HT-29 (cell line): ENCODE measurements at regions not wholly inside any gene's neighbourhood (a gene's known extent, or its start where the extent isn't known, plus 50 kb on each side); places are given as distances from the start of the nearest gene placed in this dataset.
"Not testable (repeated sequence)": the region's sequence is repeated elsewhere in the genome, so short reads cannot be mapped to it uniquely, and the experiment has no call there.

ENCODE experiments used
- DNase-seq: peaks from one replicate; pipeline ENCODE4 v3.0.0-alpha.2; 2015; ENCODE audit warnings: low spot score

DNA sequence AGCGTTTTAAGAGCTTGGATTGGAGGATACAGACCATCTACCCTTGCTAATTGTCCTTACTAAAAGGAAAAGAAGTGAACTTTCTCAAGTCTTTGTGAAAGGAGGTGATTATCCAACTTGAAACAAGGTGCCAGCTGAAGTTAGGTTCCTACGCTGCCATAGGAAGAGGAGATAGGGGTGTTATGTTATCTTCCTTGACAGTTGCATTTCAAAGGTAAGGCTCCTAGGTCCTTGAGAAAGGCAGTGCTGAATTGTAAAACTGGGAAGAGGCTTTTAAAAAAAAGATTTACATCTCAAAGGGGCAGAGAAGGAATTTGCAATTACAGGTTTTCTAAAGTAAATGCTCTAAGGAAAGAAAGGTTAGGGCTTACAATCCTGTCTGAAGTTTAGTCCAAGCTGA lies 810.2 kb upstream of the LRATD1 start:
- no peak for DNase-seq

GRCh38 chr2:13826314-13826853 lies 806.1 kb upstream of the LRATD1 start:
- DNase-seq = no peak

GRCh38 chr2:13858626-13859025 lies 773.9 kb upstream of the LRATD1 start:
- DNase-seq = no peak

- DNase-seq = not testable (repeated sequence)
These were observed 764.2 kb upstream of the LRATD1 start for GRCh38 chr2:13868275-13868674.

- DNase-seq = no peak
These were observed 756.0 kb upstream of the LRATD1 start for GRCh38 chr2:13876491-13877037.

- DNase-seq = no peak
These were observed 754.9 kb upstream of the LRATD1 start for GRCh38 chr2:13877571-13877970.

DNA sequence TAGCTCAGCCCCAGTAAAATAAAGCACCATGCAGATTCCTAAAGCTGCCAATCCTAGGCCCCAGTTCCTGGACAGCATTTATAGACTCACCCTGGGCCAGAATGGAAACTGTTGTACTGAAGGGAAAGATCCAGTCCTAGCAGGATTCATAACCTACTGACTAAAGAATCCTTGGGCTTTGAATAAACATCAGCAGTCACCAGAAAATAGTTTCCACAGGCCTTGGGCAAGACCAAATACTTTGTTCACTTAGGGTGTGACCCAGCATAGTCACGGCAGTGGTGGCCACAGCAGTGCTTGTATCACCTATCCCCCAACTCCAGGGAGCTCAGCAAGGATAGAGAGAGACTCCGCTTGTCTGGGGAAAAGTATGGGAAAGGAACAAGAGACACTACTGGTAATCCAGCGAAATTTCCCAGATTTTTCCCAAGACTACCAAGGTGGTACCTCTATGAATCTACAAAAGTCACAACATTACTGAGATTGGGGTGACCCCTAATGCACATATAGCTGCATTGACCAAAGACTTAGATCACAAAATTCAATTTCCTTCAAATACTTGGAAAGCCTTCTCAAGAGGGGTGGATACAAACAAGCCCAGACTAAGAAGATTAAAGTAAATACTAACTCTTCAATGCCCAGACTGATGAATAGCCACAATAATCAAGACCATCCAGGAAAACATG lies 748.1 kb upstream of the LRATD1 start:
- DNase-seq = no peak

- DNase-seq = no peak
These were observed 731.0 kb upstream of the LRATD1 start for GRCh38 chr2:13901526-13901925.

GRCh38 chr2:13905831-13906230 lies 726.7 kb upstream of the LRATD1 start:
- DNase-seq = no peak

- DNase-seq = no peak
These were observed 716.5 kb upstream of the LRATD1 start for GRCh38 chr2:13916066-13916465.

GRCh38 chr2:13917958-13918357 lies 714.6 kb upstream of the LRATD1 start:
- no peak for DNase-seq

DNA sequence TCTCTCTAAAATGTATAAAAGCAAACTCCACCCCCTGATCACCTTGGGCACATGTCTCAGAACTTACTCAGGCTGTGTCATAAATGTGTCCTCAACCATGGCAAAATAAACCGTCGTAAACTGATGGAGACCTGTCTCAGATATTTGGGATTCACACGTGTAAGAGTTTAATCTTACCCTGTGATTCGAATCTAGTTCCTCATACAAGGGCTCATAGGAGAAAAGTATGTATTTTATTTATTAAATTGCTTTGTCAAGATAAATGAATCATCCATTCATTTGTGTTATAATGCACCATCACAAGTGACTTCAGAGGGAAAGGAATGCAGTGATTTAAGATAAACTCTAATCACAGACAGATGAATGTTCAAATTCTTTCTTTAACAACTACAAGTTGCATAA lies 712.5 kb upstream of the LRATD1 start:
- no peak for DNase-seq

DNA sequence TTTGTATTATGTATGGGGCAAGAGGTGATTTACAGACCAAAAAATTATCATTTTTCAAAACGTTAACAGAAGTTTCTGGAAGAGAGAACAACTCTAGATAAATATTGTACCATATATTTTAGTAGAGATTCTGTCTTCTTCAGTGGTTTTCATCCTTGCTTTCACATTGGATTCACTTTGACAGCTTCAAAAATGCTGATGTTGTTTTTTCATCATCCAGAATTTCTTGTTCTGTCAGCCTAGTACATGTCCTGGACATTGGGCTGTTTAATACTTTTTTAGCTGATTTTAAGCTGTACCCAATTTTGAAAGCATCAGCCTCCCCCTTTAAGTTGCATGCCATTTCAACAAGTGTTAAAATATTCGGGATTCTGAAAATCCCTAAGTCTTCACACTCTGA lies 711.3 kb upstream of the LRATD1 start:
- no peak for DNase-seq

DNA sequence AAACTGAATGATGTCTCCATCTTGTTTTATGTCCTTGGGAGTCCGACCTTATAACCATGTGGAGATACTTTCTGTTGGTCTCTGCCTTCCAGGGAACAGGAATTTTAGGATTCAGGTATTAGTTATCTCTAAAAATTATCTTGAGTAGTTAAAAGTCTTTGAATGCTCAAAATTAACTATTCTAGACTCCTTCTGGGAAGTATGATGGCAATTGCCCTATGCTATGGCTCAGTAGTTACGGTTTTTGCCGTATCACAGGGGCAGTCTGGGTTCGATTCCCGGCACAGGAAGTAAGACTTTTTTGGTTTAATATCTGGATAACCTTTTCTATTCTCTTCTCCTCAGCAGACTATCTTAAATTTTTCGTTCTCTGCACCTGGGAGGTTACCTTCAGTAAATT lies 708.7 kb upstream of the LRATD1 start:
- DNase-seq = no peak

DNA sequence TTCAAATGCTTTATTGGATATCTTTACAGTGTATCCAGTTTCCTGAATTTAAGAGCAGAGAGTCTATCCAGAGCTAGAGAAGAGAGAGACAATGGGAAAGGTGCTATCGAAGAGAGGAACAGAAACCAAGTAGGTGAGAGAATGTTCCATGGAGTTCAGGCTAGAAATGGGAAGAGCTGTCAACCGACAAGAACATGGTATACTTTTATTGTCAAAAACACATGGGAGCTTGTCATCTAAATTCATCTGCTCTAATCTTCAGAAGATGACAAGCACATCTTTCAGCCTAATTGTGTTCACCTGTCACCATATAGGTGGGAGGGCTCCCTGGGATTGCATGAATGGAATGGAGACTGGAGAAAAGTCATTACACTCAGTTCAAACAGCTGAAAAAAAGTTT lies 690.4 kb upstream of the LRATD1 start:
- DNase-seq = no peak

DNA sequence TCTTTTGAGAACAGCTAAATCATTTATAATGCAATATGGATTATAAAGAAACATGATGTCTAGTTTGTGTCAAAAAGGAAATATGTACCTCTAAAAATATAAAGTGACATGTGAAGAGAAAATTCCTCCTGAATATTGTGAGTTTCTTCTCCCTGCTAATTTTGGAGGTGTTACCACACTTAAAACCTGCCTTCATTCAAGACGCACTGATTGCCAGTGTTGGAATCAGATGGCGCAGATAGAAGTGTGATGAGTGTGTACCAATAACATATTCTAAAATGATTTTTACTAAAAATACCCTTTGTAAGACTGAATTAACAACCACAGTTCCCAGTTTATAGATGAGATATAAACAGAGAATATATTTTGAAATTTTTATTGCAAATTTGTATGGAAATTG lies 681.8 kb upstream of the LRATD1 start:
- DNase-seq = no peak

DNA sequence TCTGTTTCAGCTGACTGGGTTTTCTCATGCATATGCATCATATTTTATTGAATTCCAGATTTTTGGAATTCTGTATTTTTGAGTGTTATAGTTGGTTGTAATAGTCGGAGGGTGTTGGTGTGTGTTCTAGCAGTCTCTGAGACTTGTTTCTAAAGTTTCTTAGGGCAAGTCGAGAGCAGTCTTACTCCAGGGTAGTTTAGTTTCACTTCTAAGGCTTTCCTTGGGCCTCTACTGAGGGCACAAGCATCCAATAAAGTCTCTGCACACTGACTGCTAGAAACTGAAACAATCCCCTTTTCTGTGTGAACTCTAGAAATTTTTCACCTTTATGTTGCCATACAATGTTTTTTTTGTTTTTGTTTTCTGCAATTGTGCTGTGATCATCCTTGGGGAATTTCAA lies 663.7 kb upstream of the LRATD1 start:
- no peak for DNase-seq

DNA sequence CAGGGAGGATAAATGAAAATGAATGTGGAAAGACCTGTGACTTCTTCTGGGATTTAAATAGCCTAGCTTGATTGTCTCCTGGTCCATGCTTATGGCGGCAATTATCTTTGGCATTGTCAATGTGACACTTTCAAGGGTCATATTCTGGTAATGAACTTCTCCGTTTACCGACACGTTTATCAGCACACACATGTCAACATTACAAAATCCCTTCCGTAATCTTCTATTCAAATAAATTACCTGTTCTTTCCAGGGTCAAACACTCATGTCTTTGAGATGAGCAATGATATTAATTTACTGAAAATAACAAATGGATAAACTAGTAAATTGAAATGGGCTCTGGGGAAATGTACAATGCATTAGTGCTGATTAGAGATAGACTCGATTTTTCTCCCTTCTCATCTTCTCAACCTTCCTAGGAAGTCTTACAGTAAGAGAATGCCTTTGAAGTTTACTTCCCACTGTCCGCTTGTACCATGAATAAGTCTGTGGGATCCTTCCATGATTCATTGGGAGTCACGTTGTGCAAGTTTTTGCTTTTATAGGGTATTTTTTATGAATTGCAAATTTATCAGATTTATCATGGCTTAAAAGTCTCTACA lies 646.3 kb upstream of the LRATD1 start:
- no peak for DNase-seq

DNA sequence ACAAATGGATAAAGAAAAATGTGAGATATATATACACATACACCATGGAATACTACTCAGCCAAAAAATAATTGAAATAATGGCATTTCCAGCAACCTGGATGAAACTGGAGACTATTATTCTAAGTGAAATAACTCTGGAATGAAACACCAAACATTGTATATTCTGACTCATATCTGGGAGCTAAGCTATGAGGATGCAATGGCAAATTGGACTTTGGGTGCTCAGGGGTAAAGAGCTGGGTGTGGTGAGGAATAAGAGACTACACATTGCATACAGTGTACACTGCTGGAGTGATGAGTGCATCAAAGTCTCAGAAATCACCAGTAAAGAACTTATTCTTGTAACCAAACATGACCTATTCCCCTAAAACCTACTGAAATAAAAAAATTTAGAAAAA lies 636.0 kb upstream of the LRATD1 start:
- DNase-seq = no peak

GRCh38 chr2:14011190-14011589 lies 621.3 kb upstream of the LRATD1 start:
- DNase-seq = no peak

GRCh38 chr2:14015113-14015630 lies 617.3 kb upstream of the LRATD1 start:
- no peak for DNase-seq

DNA sequence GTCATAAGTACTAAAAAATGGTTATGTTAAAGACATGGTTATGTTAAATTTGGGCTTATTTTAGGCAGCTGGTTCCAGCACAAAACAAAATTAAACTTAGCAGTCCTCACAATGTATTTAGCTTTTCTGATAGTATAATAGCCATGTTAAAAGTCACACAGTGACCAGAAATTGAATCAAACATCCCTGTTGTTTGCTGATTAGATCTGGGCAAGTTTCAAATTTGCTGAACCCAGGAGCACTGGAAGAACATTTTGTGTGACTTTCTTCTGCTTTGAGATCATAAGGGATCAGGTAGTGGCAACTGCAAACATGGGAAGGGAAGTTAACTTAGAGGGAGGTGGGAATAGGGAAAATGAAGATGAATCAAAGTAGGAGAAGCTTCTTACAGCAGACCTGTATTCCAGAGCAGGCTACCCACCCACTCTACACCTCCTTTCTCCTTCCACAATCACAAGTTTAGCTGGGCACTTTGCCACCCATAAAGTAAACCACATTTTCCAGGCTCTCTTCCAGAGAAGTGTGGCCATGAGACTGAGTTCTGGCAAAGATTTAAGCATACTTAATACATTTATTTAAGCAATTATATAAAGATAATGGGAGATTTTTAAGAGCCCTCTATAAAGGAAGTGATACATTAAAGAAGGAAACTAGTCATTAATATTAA lies 616.1 kb upstream of the LRATD1 start:
- no peak for DNase-seq
